HCT116 (cell line): ENCODE measurements at regions not wholly inside any gene's neighbourhood (a gene's known extent, or its start where the extent isn't known, plus 50 kb on each side); places are given as distances from the start of the nearest gene placed in this dataset.

Experiments
- ATAC-seq: fragments of 200-7000 bp; cut with Tn5 transposase; 2 replicates; pipeline ENCODE4 v1.9.1; 2020; ENCODE audit warnings: mild to moderate bottlenecking, moderate library complexity
- BruUV-seq: library from RNA; stranded (reverse); fragments of 400-500 nt; replicated peaks from 2 replicates; lab custom pipeline; 2021; lab: Mats Ljungman, UMichigan
- CTCF ChIA-PET: fragments of 300-600 bp; sonication (Branson Sonifier 250); formaldehyde crosslinking; loops from one replicate; lab custom pipeline; 2021; ENCODE audit warnings: antibody characterized with exemption; lab: Charles Lee
- POLR2A ChIA-PET: fragments of 300-600, 350-600 bp; sonication (Branson Sonifier 250); formaldehyde crosslinking; loops from one replicate; lab custom pipeline; 2021; ENCODE audit warnings: antibody characterized with exemption; lab: Charles Lee
- RAD21 ChIA-PET, 2 experiments: fragments of 300-600 bp; sonication (Branson Sonifier 250); formaldehyde crosslinking; loops; one replicate each; lab custom pipeline; 2023; ENCODE audit warnings: low total read pairs in 2 of 2; ENCODE audit not compliant: uncharacterized antibody in 2 of 2, unreplicated experiment in 2 of 2, low non-redundant PET in 1 of 2; lab: Charles Lee
- DNase-seq: peaks from one replicate; pipeline ENCODE4 v3.0.0-alpha.2; 2010; ENCODE audit warnings: low read depth, low spot score
- H2AFZ ChIP-seq: fragments of 200-600 bp; shearing (Covaris generic), sonication (generic); 2 replicates; pipeline ENCODE4 v1.6.1; 2017; ENCODE audit warnings: low read depth, mixed run types, mixed read lengths, antibody characterized with exemption, low read length; ENCODE audit not compliant: poor library complexity, severe bottlenecking
- H3K27ac ChIP-seq: 2 replicates; pipeline ENCODE4 v1.5.1; 2012; ENCODE audit warnings: low read depth, low read length
- H3K27me3 ChIP-seq: fragments of 200-600 bp; sonication (generic); 2 replicates; pipeline ENCODE4 v1.6.1; 2016; ENCODE audit warnings: mixed run types, low read length, mixed read lengths; ENCODE audit not compliant: insufficient read depth
- H3K36me3 ChIP-seq, 2 experiments: fragments of 200-500 bp in 1 of 2; fragments of 200-600 bp in 1 of 2; sonication (Bioruptor generic) in 1 of 2; sonication (generic) in 1 of 2; 2 replicates each; pipeline versions ENCODE4 v1.5.1 to v1.6.1; 2014 to 2016; ENCODE audit warnings: low read length in 2 of 2, inconsistent platforms in 1 of 2, mixed read lengths in 1 of 2, mixed run types in 1 of 2; ENCODE audit not compliant: insufficient read depth in 2 of 2, control insufficient read depth in 1 of 2
- H3K4me1 ChIP-seq, 2 experiments: fragments of 200-600 bp in 1 of 2; sonication (generic) in 1 of 2; 2 replicates each; pipeline versions ENCODE4 v1.5.1 to v1.6.1; 2012 to 2017; ENCODE audit warnings: low read length in 2 of 2, inconsistent platforms in 1 of 2, mild to moderate bottlenecking in 1 of 2, mixed read lengths in 1 of 2, mixed run types in 1 of 2, moderate library complexity in 1 of 2; ENCODE audit not compliant: insufficient read depth in 2 of 2, control insufficient read depth in 1 of 2
- H3K4me2 ChIP-seq: fragments of 200-600 bp; sonication (generic); 2 replicates; pipeline ENCODE4 v1.6.1; 2017; ENCODE audit warnings: mixed run types, low read length, mixed read lengths
- H3K4me3 ChIP-seq, 2 experiments: fragments of 200-600 bp in 1 of 2; sonication (generic) in 1 of 2; replicated peaks in 1 of 2; 2 replicates each; pipeline ENCODE4 v1.5.1; 2011 to 2016; ENCODE audit warnings: low read length in 2 of 2, control low read depth in 1 of 2, low read depth in 1 of 2, mild to moderate bottlenecking in 1 of 2, mixed read lengths in 1 of 2, mixed run types in 1 of 2
- H3K79me2 ChIP-seq: fragments of 200-600 bp; sonication (generic); 2 replicates; pipeline ENCODE4 v1.6.1; 2017; ENCODE audit warnings: mild to moderate bottlenecking, mixed run types, low read length, moderate library complexity, mixed read lengths; ENCODE audit not compliant: insufficient read depth
- H3K9ac ChIP-seq: fragments of 200-600 bp; sonication (generic); 2 replicates; pipeline ENCODE4 v1.6.1; 2016; ENCODE audit warnings: low read length, mixed read lengths
- H3K9me2 ChIP-seq: fragments of 200-600 bp; sonication (generic), shearing (Covaris generic); 2 replicates; pipeline ENCODE4 v1.6.1; 2017; ENCODE audit warnings: mixed run types, mild to moderate bottlenecking, moderate library complexity; ENCODE audit not compliant: insufficient read depth
- H3K9me3 ChIP-seq, 2 experiments: fragments of 200-500 bp in 1 of 2; fragments of 200-600 bp in 1 of 2; sonication (Bioruptor generic) in 1 of 2; sonication (generic) in 1 of 2; 2 replicates each; pipeline ENCODE4 v1.6.1; 2014 to 2017; ENCODE audit warnings: low read length in 2 of 2, mixed read lengths in 2 of 2, inconsistent platforms in 1 of 2, low read depth in 1 of 2, mild to moderate bottlenecking in 1 of 2, mixed run types in 1 of 2, moderate library complexity in 1 of 2; ENCODE audit not compliant: control insufficient read depth in 1 of 2, insufficient read depth in 1 of 2
- H4K20me1 ChIP-seq: fragments of 200-600 bp; sonication (generic), shearing (Covaris generic); 2 replicates; pipeline ENCODE4 v1.6.1; 2017; ENCODE audit warnings: mixed run types, mild to moderate bottlenecking, moderate library complexity; ENCODE audit not compliant: insufficient read depth
- CBX3 ChIP-seq: IDR thresholded peaks from 2 replicates; pipeline ENCODE4 v1.6.1; 2012; ENCODE audit warnings: low read depth
- CEBPB ChIP-seq: IDR thresholded peaks from 2 replicates; pipeline ENCODE4 v1.6.1; 2012; ENCODE audit warnings: low read depth
- CTCF ChIP-seq, 3 experiments: fragments of 200-600 bp in 1 of 3; sonication (generic) in 1 of 3; IDR thresholded peaks in 2 of 3; conservative IDR thresholded peaks in 1 of 3; 2 replicates each; pipeline ENCODE4 v1.5.1; 2012 to 2017; ENCODE audit warnings: low read depth in 2 of 3, low read length in 2 of 3, antibody characterized with exemption in 1 of 3, borderline replicate concordance in 1 of 3, control low read depth in 1 of 3, mild to moderate bottlenecking in 1 of 3, mixed read lengths in 1 of 3, mixed run types in 1 of 3, moderate library complexity in 1 of 3; ENCODE audit not compliant: insufficient read depth in 1 of 3
- EGR1 ChIP-seq: IDR thresholded peaks from 2 replicates; pipeline ENCODE4 v1.6.1; 2012; ENCODE audit warnings: low read depth
- EZH2 ChIP-seq: fragments of 200-600 bp; sonication (generic); IDR thresholded peaks from 2 replicates; pipeline ENCODE4 v1.6.1; 2017; ENCODE audit warnings: antibody characterized with exemption, mixed run types
- EZH2phosphoT487 ChIP-seq: fragments of 200-600 bp; IDR thresholded peaks from 2 replicates; pipeline ENCODE4 v1.6.1; 2018; ENCODE audit warnings: antibody characterized with exemption, borderline replicate concordance
- FOSL1 ChIP-seq: IDR thresholded peaks from 2 replicates; pipeline ENCODE4 v1.6.1; 2012; ENCODE audit warnings: low read depth
- JUND ChIP-seq: IDR thresholded peaks from 2 replicates; pipeline ENCODE4 v1.6.1; 2012
- POLR2AphosphoS5 ChIP-seq: IDR thresholded peaks from 2 replicates; pipeline ENCODE4 v1.6.1; 2011; ENCODE audit warnings: mild to moderate bottlenecking, low read depth, low read length, moderate library complexity
- RAD21 ChIP-seq: IDR thresholded peaks from 2 replicates; pipeline ENCODE4 v1.6.1; 2012; ENCODE audit warnings: low read depth, mild to moderate bottlenecking
- REST ChIP-seq: IDR thresholded peaks from 2 replicates; pipeline ENCODE4 v1.6.1; 2012; ENCODE audit warnings: low read depth
- SIN3A ChIP-seq: IDR thresholded peaks from 2 replicates; pipeline ENCODE4 v1.6.1; 2012; ENCODE audit warnings: low read depth
- SRF ChIP-seq: IDR thresholded peaks from 2 replicates; pipeline ENCODE4 v1.6.1; 2012; ENCODE audit warnings: low read depth
- ZBTB33 ChIP-seq: IDR thresholded peaks from 2 replicates; pipeline ENCODE4 v1.6.1; 2011; ENCODE audit warnings: mild to moderate bottlenecking, low read length, moderate library complexity; ENCODE audit not compliant: insufficient replicate concordance; ENCODE audit errors: extremely low read depth
- ZNF274 ChIP-seq: fragments of 200-500 bp; sonication (Bioruptor generic); IDR thresholded peaks from 2 replicates; pipeline ENCODE4 v1.6.1; 2014; ENCODE audit warnings: mild to moderate bottlenecking, low read depth, low read length, inconsistent platforms
- intact Hi-C: fragments of 100-400 bp; cut with micrococcal nuclease; formaldehyde crosslinking; loops from 2 replicates; pipeline ENCODE4 v1.10.0; 2022

- CTCF ChIA-PET, result no interaction called here
- intact Hi-C loops, result no loop called here
- RAD21 ChIA-PET, result no interaction called here
- Histone ChIP-seq H3K27ac (no peak overlapping the region), H3K79me2 (no peaks in the 10 kb centered on the region), H3K9me2 (no peaks in the 10 kb centered on the region), H3K4me2 (no peak overlapping the region), H2AFZ (no peak overlapping the region), H4K20me1 (no peaks in the 10 kb centered on the region), H3K4me1 (no peaks in the 10 kb centered on the region), H3K9me3 (peaks cover 3 to 13% of the 10 kb centered on the region in 2 experiments; a peak in 2 of 4 replicates), H3K27me3 (no peaks in the 10 kb centered on the region), H3K4me3 (no peak overlapping the region), H3K36me3 (no peaks in the 10 kb centered on the region), H3K9ac (no peak overlapping the region)
- TF ChIP-seq POLR2AphosphoS5, result no peak
- no peak for TF ChIP-seq EZH2
- TF ChIP-seq JUND, result no peak
- no peak for TF ChIP-seq FOSL1
- no peak for TF ChIP-seq SRF
- no peak for TF ChIP-seq CBX3
- BruUV-seq, result no TSS peak
- POLR2A ChIA-PET, result no interaction called here
- DNase-seq (no peak), ATAC-seq (no peak)
Measured at GRCh38 chr11:24408202-24408601, 88.7 kb upstream of the LUZP2 start.

- DNase-seq (no peak), ATAC-seq (no peak)
- Histone ChIP-seq H3K4me3 (no peak overlapping the region), H3K9me3 (peaks cover 0 to 5% of the 10 kb centered on the region in 2 experiments; a peak in 1 of 4 replicates), H3K27ac (no peak overlapping the region), H3K9me2 (no peaks in the 10 kb centered on the region), H3K27me3 (no peaks in the 10 kb centered on the region), H3K79me2 (no peaks in the 10 kb centered on the region), H3K36me3 (no peaks in the 10 kb centered on the region), H4K20me1 (no peaks in the 10 kb centered on the region), H2AFZ (no peak overlapping the region), H3K9ac (no peak overlapping the region), H3K4me1 (no peaks in the 10 kb centered on the region), H3K4me2 (no peak overlapping the region)
- intact Hi-C loops, result no loop called here
- ChIA-PET RAD21 (no interaction called here), CTCF (no interaction called here), POLR2A (no interaction called here)
- BruUV-seq, result no TSS peak
- no peak for TF ChIP-seq CTCF (IDR thresholded peaks at IDR 0.05 in 2 of 3, conservative IDR thresholded peaks at IDR 0.05 in 1 of 3; ENCODE audit: borderline replicate concordance in 1 of 3, insufficient read depth in 1 of 3, low read depth in 2 of 3, low read length in 2 of 3)
- TF ChIP-seq EGR1, result no peak
- no peak for TF ChIP-seq EZH2phosphoT487
- no peak for TF ChIP-seq SIN3A
- TF ChIP-seq REST, result no peak
- TF ChIP-seq ZBTB33, result no peak
- no peak for TF ChIP-seq EZH2
- no peak for TF ChIP-seq CBX3
- TF ChIP-seq ZNF274, result no peak
- TF ChIP-seq RAD21, result no peak
- no peak for TF ChIP-seq CEBPB
Measured at GRCh38 chr11:24411791-24412190, 85.1 kb upstream of the LUZP2 start.
